Small intestine (tissue), 7 donors: ENCODE measurements at regions not wholly inside any gene's neighbourhood (a gene's known extent, or its start where the extent isn't known, plus 50 kb on each side); places are given as distances from the start of the nearest gene placed in this dataset.

Experiments
- DNase-seq, 2 donors: peaks; one replicate each; pipeline versions ENCODE4 v3.0.0 to v3.0.0-alpha.2; 2013
- FAIRE-seq: peaks from 2 replicates; lab custom pipeline; 2012; peaks lifted over from hg19 to GRCh38; lab: Jason Lieb, UNC
- H3K27ac ChIP-seq, 3 donors: one replicate each; pipeline ENCODE4 v1.5.1; 2013; ENCODE audit warnings: low read length in 2 of 3, mild to moderate bottlenecking in 2 of 3, control low read depth in 1 of 3, inconsistent platforms in 1 of 3, low read depth in 1 of 3, moderate library complexity in 1 of 3
- H3K27me3 ChIP-seq, 3 donors: one replicate each; pipeline ENCODE4 v1.6.1; 2013; ENCODE audit warnings: low read length in 3 of 3, inconsistent platforms in 1 of 3; ENCODE audit not compliant: control insufficient read depth in 3 of 3, insufficient read depth in 3 of 3
- H3K36me3 ChIP-seq, 3 donors: one replicate each; pipeline ENCODE4 v1.6.1; 2013; ENCODE audit warnings: low read length in 3 of 3, inconsistent platforms in 1 of 3, low read depth in 1 of 3, mild to moderate bottlenecking in 1 of 3, moderate library complexity in 1 of 3; ENCODE audit not compliant: control insufficient read depth in 3 of 3, insufficient read depth in 2 of 3
- H3K4me1 ChIP-seq, 3 donors: one replicate each; pipeline ENCODE4 v1.6.1; 2013; ENCODE audit warnings: low read length in 2 of 3, inconsistent platforms in 1 of 3, low read depth in 1 of 3, mild to moderate bottlenecking in 1 of 3, moderate library complexity in 1 of 3; ENCODE audit not compliant: control insufficient read depth in 3 of 3, insufficient read depth in 2 of 3
- H3K4me3 ChIP-seq, 3 donors: one replicate each; pipeline ENCODE4 v1.5.1; 2013; ENCODE audit warnings: low read length in 3 of 3, control low read depth in 1 of 3, inconsistent platforms in 1 of 3, low read depth in 1 of 3, mild to moderate bottlenecking in 1 of 3, moderate library complexity in 1 of 3
- H3K9me3 ChIP-seq, 2 donors: one replicate each; pipeline ENCODE4 v1.6.1; 2013; ENCODE audit warnings: low read depth in 1 of 2, low read length in 1 of 2; ENCODE audit not compliant: control insufficient read depth in 2 of 2, insufficient read depth in 1 of 2
- WGBS, 3 donors: extraction: QIAGEN DNeasy Blood & Tissue Kit; methylation state at CpG; one replicate each; pipeline ENCODE4 v1.1.7; 2013; 5-methylcytosine and 5-hydroxymethylcytosine counted together
- donor health status: healthy with polysubstance abuse.
- donor health status: control.
- donor health status: control.
- donor health status: Bipolar disorder and iron deficiency.
- donor health status: healthy.

DNA sequence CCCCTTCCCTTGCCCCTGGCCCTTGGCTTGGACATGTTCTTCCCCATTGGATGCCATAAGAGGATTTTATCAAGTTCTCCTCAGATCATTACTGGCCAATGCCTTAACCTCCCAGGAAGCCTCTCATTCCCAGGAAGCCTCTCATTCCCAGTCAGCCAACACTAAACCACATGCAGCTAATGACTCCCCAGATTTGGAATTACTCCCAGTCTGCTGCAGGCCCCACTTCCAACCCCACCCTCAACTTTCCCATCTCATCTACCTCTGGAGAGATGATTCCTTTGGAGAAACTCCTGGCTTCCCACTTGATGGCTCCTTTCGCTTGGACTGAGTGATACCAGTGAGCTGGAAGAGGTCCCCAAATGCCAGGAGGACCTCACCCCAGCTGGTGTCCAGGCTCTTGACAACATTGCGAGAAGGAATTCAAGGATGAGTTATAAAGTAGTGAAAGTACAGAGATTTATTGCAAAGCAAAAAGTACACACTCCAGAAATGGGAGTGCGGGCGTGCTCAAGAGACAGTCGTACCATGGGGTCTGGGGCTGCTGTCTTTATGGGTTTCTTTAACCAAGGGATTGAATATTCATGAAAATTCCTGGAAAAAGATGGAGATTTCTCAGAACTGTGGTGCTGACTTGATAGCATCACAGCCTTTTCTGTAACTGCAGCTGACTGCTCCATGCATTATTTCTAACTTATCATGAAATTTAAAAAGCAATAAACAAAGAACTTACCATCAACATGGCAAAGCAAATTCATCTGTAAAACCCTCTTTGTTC, 117.2 kb upstream of the ADCY1 start:
- H3K27me3 ChIP-seq = no peaks in the 10 kb centered on the region
- H3K27ac ChIP-seq = no peak overlapping the region
- no peaks in the 10 kb centered on the region for H3K9me3 ChIP-seq
- DNase-seq (no peak), FAIRE-seq (no peak)
- WGBS, 3 donors = 84 to 90% (median 88%) methylated on average over 5 of the region's 5 CpGs
- no peak overlapping the region for H3K4me3 ChIP-seq
- H3K4me1 ChIP-seq = no peaks in the 10 kb centered on the region
- H3K36me3 ChIP-seq = no peaks in the 10 kb centered on the region

GRCh38 chr7:45457591-45457990, 116.6 kb upstream of the ADCY1 start:
- H3K36me3 ChIP-seq = no peaks in the 10 kb centered on the region
- no peaks in the 10 kb centered on the region for H3K4me1 ChIP-seq
- no peak for DNase-seq
- WGBS, 3 donors = 52 to 72% (median 62%) methylated on average over 3 of the region's 3 CpGs
- H3K27me3 ChIP-seq = no peaks in the 10 kb centered on the region
- H3K4me3 ChIP-seq = no peak overlapping the region
- H3K9me3 ChIP-seq = no peaks in the 10 kb centered on the region
- no peak for FAIRE-seq
- H3K27ac ChIP-seq = no peak overlapping the region

DNA sequence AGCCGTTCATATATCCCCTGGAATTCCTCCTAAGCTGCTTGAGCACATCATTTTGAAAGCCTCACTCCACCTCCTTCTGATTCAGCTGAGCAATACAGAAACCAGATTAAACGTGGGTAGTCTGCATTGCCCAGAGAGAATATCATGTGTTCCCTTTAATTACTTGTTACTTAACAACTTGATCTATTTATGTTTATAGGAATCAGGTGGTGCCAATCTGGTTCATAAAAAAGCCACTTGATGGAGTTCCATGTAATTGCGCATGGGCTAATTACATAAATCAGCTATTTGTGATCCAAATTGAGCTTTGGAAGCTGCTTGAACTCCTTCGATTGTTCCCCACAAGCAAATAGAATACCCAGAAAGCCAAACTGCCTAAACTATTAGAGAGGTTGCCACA, 114.7 kb upstream of the ADCY1 start:
- DNase-seq = no peak

GRCh38 chr7:45460379-45460778, 113.8 kb upstream of the ADCY1 start:
- Histone ChIP-seq H3K9me3 (no peaks in the 10 kb centered on the region), H3K27ac (no peak overlapping the region), H3K36me3 (no peaks in the 10 kb centered on the region), H3K4me3 (no peak overlapping the region), H3K27me3 (no peaks in the 10 kb centered on the region), H3K4me1 (no peaks in the 10 kb centered on the region)
- FAIRE-seq (no peak), DNase-seq (no peak)
- WGBS, 3 donors = 37 to 65% (median 44%) methylated on average over 3 of the region's 3 CpGs

More for the DNA sequence above, 114.7 kb upstream of the ADCY1 start:
- H3K4me1 ChIP-seq = no peaks in the 10 kb centered on the region
- H3K36me3 ChIP-seq = no peaks in the 10 kb centered on the region
- H3K27me3 ChIP-seq = no peaks in the 10 kb centered on the region
- 46 to 60% (median 53%) methylated on average over 4 of the region's 4 CpGs for WGBS, 3 donors
- no peak overlapping the region for H3K27ac ChIP-seq
- no peaks in the 10 kb centered on the region for H3K9me3 ChIP-seq
- FAIRE-seq = no peak
- no peak overlapping the region for H3K4me3 ChIP-seq

DNA sequence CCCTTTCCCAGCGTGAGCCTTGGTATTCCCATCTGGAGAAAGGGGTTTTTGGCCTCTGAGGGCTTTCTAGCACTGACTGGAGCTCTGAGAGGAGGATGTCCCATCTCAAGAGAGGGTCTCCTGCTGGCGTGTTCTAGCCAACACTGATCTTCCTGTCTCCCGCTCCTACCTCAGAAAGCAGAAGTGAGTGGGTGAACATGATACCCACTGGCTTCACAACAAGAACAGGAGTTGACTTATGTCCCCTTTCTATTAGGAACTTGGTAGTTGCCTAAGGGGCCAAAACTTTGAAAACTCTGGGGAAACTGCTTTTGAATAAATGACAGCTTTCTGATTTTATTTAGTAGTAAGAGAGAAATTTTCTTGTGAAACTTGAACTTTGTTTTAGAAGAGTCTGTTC, 113.1 kb upstream of the ADCY1 start:
- FAIRE-seq = no peak
- H3K27me3 ChIP-seq = no peaks in the 10 kb centered on the region
- no peak for DNase-seq
- no peaks in the 10 kb centered on the region for H3K36me3 ChIP-seq
- WGBS, 3 donors = 62 to 79% (median 66%) methylated on average over 3 of the region's 3 CpGs
- no peaks in the 10 kb centered on the region for H3K4me1 ChIP-seq
- H3K27ac ChIP-seq = no peak overlapping the region
- H3K9me3 ChIP-seq = no peaks in the 10 kb centered on the region
- no peak overlapping the region for H3K4me3 ChIP-seq

DNA sequence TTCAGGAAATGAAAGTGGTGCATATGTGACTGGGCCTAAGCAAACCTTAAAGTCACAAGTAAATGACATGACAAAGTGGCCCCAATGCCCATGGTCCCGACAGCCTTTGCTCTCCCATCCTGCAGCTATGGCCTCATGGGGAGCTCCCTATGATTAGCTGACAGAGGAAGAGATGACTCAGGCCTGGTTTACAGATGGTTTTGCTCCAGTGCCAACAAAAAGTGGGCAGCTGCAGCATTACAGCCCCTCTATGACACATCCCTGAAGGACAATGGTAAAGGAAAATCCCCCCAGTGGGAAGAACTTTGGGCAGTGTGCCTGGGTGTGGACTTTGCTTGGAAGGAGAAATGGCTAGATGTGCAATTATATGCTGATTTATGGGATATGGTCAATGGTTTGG, 105.1 kb upstream of the ADCY1 start:
- DNase-seq = no peak
- no peaks in the 10 kb centered on the region for H3K36me3 ChIP-seq
- no peaks in the 10 kb centered on the region for H3K9me3 ChIP-seq
- H3K4me1 ChIP-seq = no peaks in the 10 kb centered on the region
- H3K27me3 ChIP-seq = no peaks in the 10 kb centered on the region
- no peak for FAIRE-seq
- 70 to 80% (median 75%) methylated on average over 1 of the region's 1 CpG for WGBS, 3 donors
- no peak overlapping the region for H3K27ac ChIP-seq
- no peak overlapping the region for H3K4me3 ChIP-seq

DNA sequence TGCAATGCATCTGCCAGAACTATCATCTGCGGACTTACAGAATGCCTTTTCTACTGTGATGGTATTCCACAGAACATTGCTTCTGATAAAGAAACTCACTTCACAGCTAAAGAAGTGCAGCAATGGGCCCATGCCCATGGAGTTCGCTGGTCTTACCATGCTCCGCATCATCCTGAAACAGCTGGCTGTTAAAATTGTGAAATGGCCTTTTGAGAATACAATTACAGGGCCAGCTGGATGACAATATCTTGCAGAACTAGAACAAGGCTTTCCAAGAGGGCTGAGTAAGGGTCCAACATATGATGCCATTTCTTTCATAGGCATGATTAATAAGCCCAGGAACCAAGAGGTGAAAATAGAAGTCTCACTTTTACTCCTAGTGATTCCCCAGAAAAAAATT, 104.1 kb upstream of the ADCY1 start:
- no peak for FAIRE-seq
- H3K27ac ChIP-seq = no peak overlapping the region
- no peak overlapping the region for H3K4me3 ChIP-seq
- no peaks in the 10 kb centered on the region for H3K9me3 ChIP-seq
- no peaks in the 10 kb centered on the region for H3K4me1 ChIP-seq
- DNase-seq = no peak
- no peaks in the 10 kb centered on the region for H3K36me3 ChIP-seq
- 89 to 94% (median 89%) methylated on average over 3 of the region's 3 CpGs for WGBS, 3 donors
- H3K27me3 ChIP-seq = no peaks in the 10 kb centered on the region

DNA sequence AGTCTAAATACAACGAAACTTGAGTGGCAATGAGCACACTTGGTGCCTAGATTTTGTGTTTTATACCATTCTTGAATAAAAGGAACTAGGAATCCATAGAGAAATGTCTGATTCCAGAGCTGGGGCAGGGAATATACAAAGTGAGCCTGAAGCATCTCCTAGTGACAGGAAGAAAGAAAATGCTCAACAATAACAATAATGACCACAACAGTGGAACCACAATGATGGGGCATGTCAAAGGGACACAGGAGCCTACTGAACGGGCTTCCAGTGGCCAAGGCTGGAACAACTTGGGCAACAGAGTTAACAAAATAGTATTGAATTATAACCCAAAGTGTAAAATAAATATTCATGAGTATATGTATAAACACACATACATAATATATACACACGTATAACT, 94.4 kb upstream of the ADCY1 start:
- FAIRE-seq = no peak
- Histone ChIP-seq H3K4me3 (no peak overlapping the region), H3K4me1 (no peaks in the 10 kb centered on the region), H3K9me3 (no peaks in the 10 kb centered on the region), H3K27ac (no peak overlapping the region), H3K36me3 (no peaks in the 10 kb centered on the region), H3K27me3 (peaks cover 0 to 4% (median 0%) of the 10 kb centered on the region in 3 donors)
- 52 to 59% (median 59%) methylated on average over 3 of the region's 3 CpGs for WGBS, 3 donors
- no peak for DNase-seq

GRCh38 chr7:45482451-45482850, 91.7 kb upstream of the ADCY1 start:
- Histone ChIP-seq H3K4me1 (no peaks in the 10 kb centered on the region), H3K36me3 (no peaks in the 10 kb centered on the region), H3K9me3 (no peaks in the 10 kb centered on the region), H3K27ac (no peak overlapping the region), H3K4me3 (no peak overlapping the region), H3K27me3 (peaks cover 0 to 4% (median 0%) of the 10 kb centered on the region in 3 donors)
- DNase-seq (no peak), FAIRE-seq (no peak)
- WGBS, 3 donors = 68 to 76% (median 68%) methylated on average over 3 of the region's 3 CpGs
